Activated CD4-positive, CD25-positive, alpha-beta regulatory T cell treated with anti-CD3 and anti-CD28 coated beads, Interleukin-2, amount 50 U/mL, for 24 hours (primary cell): ENCODE measurements at regions not wholly inside any gene's neighbourhood (a gene's known extent, or its start where the extent isn't known, plus 50 kb on each side); places are given as distances from the start of the nearest gene placed in this dataset.
"Not testable (repeated sequence)": the region's sequence is repeated elsewhere in the genome, so short reads cannot be mapped to it uniquely, and the experiment has no call there.

ENCODE experiments used
- ATAC-seq, 2 donors: fragments of 150-1000 bp; cut with Tn5 transposase; one replicate each; pipeline ENCODE4 v1.10.0; 2021; ENCODE audit warnings: mild to moderate bottlenecking in 1 of 2, moderate library complexity in 1 of 2

DNA sequence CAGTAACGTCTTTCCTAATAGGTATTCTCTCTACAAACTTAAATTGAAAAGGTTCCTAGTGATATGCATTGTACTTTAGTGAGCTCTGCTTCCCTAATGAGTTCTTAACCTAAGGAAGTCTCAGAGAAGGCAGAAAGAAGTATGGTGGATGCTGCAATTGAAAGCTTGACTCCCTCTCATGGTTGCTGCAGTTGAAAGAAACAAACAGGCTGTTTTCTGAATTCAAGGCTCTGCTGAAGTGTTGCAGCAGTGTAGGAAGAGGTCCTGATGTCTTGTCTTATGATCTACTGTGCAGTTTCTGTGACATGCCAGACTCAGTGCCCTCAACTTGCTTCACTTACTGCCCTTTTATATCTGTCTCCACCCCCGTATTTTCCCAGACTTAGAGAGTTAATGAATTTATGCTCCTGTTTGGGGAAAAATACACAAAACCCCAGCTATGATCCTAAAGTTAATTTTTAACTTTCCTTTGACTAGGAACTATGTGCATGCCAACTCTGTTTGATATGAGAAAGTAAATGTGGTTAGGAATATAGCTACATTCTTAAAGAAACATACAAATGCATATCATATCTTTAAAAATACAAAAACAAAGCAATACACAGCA, 655.3 kb upstream of the FAM98A start:
- ATAC-seq = no peak

- ATAC-seq = no peak
Measured at GRCh38 chr2:34252111-34252510, 653.0 kb upstream of the FAM98A start.

DNA sequence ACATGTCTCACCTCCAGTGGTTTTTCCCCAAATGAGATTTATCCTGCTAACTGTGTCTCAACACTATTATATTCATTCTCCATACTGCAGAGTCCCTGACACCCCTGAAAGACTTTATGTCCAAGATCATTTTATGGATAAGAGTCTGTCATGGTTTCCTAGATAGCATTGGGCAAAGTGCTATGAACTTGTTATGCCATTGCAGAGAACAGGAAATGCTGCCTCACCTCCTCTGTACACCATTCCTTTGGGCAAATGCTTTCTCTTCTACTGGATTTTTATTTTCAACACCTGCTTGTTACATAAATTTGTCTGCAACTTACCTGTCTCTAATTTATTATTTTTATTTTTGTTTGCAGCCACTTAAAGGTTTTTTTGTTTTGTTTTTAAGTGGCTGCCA, 652.5 kb upstream of the FAM98A start:
- ATAC-seq = no peak

DNA sequence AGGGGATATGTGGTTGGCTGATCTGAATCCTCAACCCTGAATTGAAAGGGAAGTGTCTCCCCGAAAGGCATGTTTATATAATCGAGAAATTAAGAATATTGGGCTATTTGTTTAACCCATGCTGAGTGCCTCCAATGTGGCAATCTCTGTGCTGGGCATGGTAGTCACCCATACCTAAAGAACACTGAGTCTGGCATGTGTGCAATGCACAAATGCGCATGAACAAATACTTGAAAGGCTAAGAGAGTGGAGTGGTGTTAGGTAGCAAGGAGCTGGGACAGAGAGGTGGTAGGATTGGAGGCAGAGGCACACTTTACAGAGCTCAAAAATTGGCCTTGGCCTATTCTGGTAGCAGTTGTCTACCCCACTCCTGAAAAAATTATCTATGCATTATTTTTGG, 645.1 kb upstream of the FAM98A start:
- ATAC-seq = no peak

DNA sequence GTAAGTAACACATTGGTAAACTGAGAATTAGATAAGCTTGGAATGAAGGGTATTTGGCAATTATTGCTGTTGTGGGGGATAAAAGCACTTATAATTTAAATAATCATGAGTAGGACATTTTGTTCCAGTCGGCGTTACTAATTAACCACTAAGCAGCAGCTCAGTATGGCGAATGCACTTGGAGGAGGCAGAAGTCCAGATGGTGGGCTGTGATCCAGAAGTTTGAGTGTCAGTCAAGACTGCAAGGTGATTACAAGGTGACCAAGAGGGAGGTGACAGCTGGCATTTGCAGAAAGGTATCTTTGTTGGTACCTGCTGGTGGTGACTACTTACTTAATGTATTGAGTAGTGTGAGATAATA, 643.6 kb upstream of the FAM98A start:
- ATAC-seq = no peak

- ATAC-seq = no peak
Measured at GRCh38 chr2:34241905-34242762, 643.0 kb upstream of the FAM98A start.

- no peak for ATAC-seq
Measured at GRCh38 chr2:34239511-34239910, 640.4 kb upstream of the FAM98A start.

GRCh38 chr2:34234823-34235222, 635.7 kb upstream of the FAM98A start:
- ATAC-seq = no peak

DNA sequence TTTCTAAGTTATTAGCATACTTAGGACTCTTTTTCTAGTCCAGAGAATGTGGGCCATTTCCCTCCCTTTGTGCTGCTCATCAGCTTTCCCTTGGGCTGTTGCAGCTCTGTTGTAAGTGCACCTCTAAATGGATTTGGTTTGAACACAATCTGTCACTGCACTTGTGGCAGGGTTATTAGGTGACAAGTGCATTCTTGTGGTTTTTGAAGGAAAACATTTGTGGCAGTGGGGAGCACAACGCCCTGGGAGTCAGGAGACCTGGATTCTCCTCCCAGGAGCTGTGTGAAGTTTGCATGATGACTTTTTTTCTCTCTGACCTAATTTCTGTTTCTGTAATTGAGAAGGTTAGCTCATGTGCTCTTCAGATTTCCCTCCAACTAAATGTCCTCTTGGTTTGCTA, 630.9 kb upstream of the FAM98A start:
- no peak for ATAC-seq

DNA sequence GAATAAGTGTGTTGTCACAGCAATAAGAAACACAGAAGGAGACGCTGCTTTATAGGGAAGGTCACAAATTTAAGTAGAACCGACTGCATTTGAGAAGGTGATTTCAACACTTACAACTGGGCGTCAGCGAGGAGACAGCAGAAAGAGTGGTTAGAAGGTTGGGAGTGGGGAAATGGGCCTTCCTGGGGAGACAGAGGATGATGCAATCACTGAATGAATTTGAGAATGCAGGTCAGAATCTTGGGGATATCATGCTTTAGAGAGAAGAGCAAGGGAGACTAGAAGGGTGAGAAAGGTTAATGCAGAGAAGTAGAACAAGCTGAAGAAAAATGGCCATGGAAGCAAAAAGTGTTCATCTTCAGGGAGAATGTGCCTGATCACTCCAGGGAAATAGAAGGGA, 616.1 kb upstream of the FAM98A start:
- no peak for ATAC-seq

DNA sequence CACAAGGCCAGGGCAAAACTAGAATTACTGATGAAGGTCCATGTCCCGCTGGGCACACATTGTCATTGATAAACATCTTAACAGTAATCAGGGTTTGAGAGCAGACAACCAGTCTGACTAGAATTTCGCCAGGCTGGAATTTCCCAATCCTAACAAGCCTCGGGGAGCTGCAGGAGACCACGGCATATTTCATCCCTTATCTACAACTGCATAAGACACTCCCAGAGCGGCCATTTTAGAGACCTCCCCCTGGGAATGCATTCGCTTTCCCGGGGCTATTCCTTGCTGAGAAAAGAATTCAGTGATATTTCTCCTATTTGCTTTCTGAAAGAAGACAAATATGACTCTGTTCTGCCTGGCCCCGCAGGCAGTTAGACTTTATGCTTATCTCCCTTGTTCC, 611.3 kb upstream of the FAM98A start:
- not testable (repeated sequence) for ATAC-seq

DNA sequence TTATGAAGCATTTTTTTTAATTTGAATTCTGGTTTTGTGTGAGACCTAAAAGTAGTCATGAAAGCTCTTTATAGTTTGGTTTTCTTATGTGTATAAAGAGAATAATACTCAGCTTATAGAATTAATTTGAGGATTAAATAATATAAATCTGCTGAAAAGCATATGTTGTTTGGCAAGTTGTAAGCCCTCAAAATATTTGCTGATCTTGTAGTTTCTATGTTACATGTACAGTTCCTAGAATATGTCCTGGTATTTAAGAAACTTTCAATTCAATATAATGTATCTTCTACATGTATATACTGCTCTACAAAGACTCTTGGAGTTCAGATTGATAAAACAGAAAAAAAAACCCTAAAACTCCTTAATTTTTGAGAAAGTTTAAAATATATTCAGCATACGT, 605.5 kb upstream of the FAM98A start:
- ATAC-seq = no peak

- no peak for ATAC-seq
Measured at GRCh38 chr2:34201099-34201498, 602.0 kb upstream of the FAM98A start.

DNA sequence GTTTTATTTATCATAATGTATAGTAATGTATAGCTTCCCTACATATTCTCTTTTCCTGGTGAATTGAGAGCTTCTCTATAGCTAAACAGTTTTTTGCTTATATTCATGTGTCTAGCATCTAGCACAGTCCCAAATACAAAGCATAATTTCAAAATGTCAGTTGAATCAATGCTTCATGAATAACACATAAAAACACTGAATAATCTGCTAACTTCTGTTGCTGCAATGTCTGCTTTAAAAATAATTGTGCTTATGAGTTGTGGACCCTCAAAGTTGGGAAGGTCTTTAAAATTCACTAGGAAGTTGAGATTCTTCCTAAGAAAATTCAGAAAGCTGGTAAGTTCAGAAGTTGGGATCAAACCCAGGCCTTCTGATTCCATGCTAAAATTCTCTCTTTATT, 600.9 kb upstream of the FAM98A start:
- ATAC-seq = no peak

GRCh38 chr2:34193164-34193563, 594.1 kb upstream of the FAM98A start:
- ATAC-seq = no peak

DNA sequence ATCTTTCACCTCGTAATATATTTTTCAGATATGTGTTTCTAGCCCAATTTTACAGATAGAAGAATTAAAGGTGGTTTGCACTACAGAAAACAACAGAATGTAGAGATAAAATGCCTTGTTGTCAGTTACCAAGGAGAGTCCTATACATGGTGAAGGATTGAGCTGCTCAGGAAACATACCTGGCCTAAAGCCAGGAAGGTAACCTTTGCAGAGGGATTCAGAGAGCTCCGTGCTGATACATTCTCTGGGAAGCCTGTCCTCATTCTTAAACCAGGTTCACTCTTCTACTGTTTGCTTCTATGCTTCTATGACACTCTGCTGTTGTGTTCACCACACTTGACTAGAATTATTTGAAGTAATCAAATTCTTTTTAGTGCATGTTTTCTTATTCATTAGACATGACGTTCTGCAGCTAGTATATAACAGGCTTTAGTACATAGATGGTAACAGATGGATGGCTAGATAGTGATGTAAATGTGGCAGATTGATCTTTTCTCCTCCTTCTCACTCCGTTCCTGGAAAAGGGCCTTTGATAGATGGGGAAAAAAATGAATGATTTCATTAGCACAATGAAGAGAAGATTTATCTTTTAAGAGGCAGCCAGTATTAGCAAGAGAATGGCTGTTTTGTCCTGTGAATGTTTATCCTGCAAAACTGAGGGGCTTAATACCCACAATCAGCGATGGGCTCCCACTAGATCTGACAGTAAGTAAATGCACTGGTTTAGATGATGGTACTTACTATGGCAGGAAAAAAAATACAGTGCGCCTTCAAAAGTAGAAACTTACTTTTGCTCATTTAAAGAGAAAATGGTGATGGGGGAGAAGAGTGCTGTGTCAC, 589.6 kb upstream of the FAM98A start:
- ATAC-seq = no peak

DNA sequence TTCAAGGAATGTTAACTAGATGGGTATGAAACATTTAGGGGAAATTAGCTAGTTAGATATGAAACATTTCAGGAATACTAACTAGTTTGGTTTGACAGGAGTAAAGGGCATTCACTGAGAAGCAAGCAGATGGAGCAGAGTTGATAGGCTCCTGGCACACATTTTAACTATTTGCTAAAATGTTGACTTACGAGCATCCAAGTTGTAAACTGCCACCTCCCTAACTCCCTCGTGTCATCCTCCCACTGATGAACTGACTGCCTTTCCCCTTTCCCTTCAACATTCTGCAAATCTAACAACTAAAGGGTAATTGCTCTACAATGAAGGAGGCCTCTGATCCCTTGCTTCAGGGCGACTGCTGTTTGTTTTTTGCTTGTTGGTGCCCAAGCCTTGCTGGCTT, 580.4 kb upstream of the FAM98A start:
- no peak for ATAC-seq

DNA sequence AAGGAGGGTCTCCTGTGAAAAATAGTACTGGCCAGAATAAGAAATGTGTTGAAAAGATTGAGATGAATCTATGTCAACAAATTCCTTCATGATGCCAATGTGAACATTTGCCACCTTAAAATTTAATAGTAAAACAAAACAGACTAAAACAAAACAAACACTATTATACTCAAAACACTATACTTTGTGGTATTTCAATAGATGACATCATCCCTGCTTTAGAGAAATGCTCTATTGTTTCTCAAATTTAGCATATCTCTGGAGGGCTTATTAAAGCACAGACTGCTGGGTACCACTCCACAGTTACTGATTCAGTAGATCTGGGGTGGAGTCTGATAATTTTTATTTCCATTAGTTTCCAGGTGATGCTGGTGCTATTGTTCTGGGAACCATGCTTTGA, 579.4 kb upstream of the FAM98A start:
- no peak for ATAC-seq

GRCh38 chr2:34176693-34177092, 577.6 kb upstream of the FAM98A start:
- no peak for ATAC-seq

DNA sequence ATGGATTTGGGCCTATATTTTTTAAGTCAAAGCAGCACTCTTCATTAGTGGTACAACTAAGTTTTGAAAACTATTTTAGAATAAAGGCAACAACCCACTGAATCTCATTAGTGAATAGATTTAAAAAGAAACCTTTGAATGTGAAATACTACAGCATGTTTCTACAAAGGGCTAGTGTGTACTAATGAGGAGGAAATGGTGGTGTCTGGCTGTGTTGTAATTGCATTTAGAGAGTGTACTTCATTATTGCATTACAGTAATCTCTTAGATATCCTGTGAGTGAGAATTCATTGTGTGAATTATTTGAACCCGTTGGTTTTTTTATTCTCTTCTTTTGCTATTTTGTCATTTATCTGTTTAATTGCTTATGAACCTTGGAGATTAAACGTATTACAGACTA, 575.4 kb upstream of the FAM98A start:
- ATAC-seq = no peak

GRCh38 chr2:34162231-34162630, 563.1 kb upstream of the FAM98A start:
- ATAC-seq = peak in 1 of 2 donors; percentile 41

DNA sequence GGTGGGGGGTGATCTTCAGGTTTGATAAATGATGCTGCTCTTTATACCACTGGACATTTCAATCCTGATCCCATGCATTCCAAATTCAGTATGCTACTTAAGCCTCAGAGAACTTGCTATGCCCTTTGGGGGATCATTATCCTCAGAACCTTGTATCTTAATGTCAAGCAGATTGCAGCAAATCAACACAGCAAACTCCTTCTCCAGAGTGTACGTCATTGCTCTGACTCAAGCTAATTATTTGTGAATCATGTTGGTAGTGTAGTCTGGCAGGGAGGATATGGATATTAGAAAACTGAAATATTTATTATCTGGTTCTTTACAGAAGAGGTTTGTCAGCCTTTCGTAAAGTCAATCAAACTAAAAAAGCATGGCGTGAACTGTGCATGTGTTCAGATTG, 562.5 kb upstream of the FAM98A start:
- no peak for ATAC-seq

GRCh38 chr2:34159901-34160300, 560.8 kb upstream of the FAM98A start:
- no peak for ATAC-seq

- no peak for ATAC-seq
Measured at GRCh38 chr2:34153484-34153883, 554.4 kb upstream of the FAM98A start.
